Mesendoderm (in vitro differentiated cells): ENCODE measurements at regions not wholly inside any gene's neighbourhood (a gene's known extent, or its start where the extent isn't known, plus 50 kb on each side); places are given as distances from the start of the nearest gene placed in this dataset.
A peak's percentile ranks its signal among the peaks of the same experiment; 100 is the strongest.
"Not testable (repeated sequence)": the region's sequence is repeated elsewhere in the genome, so short reads cannot be mapped to it uniquely, and the experiment has no call there.

ENCODE experiments used
- DNase-seq: peaks from one replicate; pipeline ENCODE4 v3.0.0; 2013
- H2AK5ac ChIP-seq: 2 replicates; pipeline ENCODE4 v1.6.1; 2013; ENCODE audit warnings: low read length, inconsistent platforms
- H2BK120ac ChIP-seq: 2 replicates; pipeline ENCODE4 v1.6.1; 2013; ENCODE audit warnings: low read depth, mild to moderate bottlenecking, low read length, moderate library complexity, mixed read lengths
- H2BK15ac ChIP-seq: replicated peaks from 2 replicates; pipeline ENCODE4 v1.6.1; 2013; ENCODE audit warnings: low read depth, mild to moderate bottlenecking, moderate library complexity
- H2BK5ac ChIP-seq: 2 replicates; pipeline ENCODE4 v1.6.1; 2013; ENCODE audit warnings: low read length, inconsistent platforms
- H3K18ac ChIP-seq: 2 replicates; pipeline ENCODE4 v1.6.1; 2013; ENCODE audit warnings: mild to moderate bottlenecking, low read length, mixed read lengths
- H3K23ac ChIP-seq: one replicate; pipeline ENCODE4 v1.6.1; 2013; ENCODE audit warnings: low read length
- H3K27ac ChIP-seq: 2 replicates; pipeline ENCODE4 v1.5.1; 2013; ENCODE audit warnings: low read depth, mild to moderate bottlenecking, inconsistent platforms, low read length, moderate library complexity
- H3K27me3 ChIP-seq: 2 replicates; pipeline ENCODE4 v1.6.1; 2013; ENCODE audit warnings: low read length, control low read depth, mild to moderate bottlenecking, inconsistent platforms; ENCODE audit not compliant: insufficient read depth, poor library complexity
- H3K36me3 ChIP-seq: 2 replicates; pipeline ENCODE4 v1.6.1; 2013; ENCODE audit warnings: low read length, inconsistent platforms; ENCODE audit not compliant: control insufficient read depth, insufficient read depth
- H3K4ac ChIP-seq: one replicate; pipeline ENCODE4 v1.6.1; 2013; ENCODE audit warnings: low read depth, mild to moderate bottlenecking, low read length, moderate library complexity
- H3K4me1 ChIP-seq: 2 replicates; pipeline ENCODE4 v1.6.1; 2013; ENCODE audit warnings: low read depth, low read length, inconsistent platforms; ENCODE audit not compliant: control insufficient read depth
- H3K4me2 ChIP-seq: 2 replicates; pipeline ENCODE4 v1.6.1; 2013; ENCODE audit warnings: low read length
- H3K4me3 ChIP-seq: 2 replicates; pipeline ENCODE4 v1.5.1; 2013; ENCODE audit warnings: mild to moderate bottlenecking, low read length
- H3K56ac ChIP-seq: one replicate; pipeline ENCODE4 v1.6.1; 2013; ENCODE audit warnings: low read length
- H3K79me1 ChIP-seq: 2 replicates; pipeline ENCODE4 v1.6.1; 2013; ENCODE audit warnings: low read length, inconsistent platforms
- H3K79me2 ChIP-seq: 2 replicates; pipeline ENCODE4 v1.6.1; 2013; ENCODE audit warnings: mild to moderate bottlenecking, low read length; ENCODE audit not compliant: control insufficient read depth, insufficient read depth
- H3K9ac ChIP-seq: 2 replicates; pipeline ENCODE4 v1.6.1; 2013; ENCODE audit warnings: low read length, inconsistent platforms
- H4K5ac ChIP-seq: one replicate; pipeline ENCODE4 v1.6.1; 2013; ENCODE audit warnings: low read length
- H4K8ac ChIP-seq: one replicate; pipeline ENCODE4 v1.6.1; 2013; ENCODE audit warnings: low read depth, mild to moderate bottlenecking, control low read depth, low read length, moderate library complexity
- WGBS: extraction: QIAGEN DNeasy Blood & Tissue Kit; methylation state at CpG from one replicate; pipeline ENCODE4 v1.1.7; 2013; ENCODE audit warnings: low lambda C conversion rate, missing lambda C conversion rate; ENCODE audit not compliant: insufficient coverage; ENCODE audit errors: extremely low coverage; 5-methylcytosine and 5-hydroxymethylcytosine counted together

- Histone ChIP-seq H3K79me2 (no peaks in the 10 kb centered on the region), H3K4me2 (no peak overlapping the region), H3K4ac (no peak overlapping the region), H2BK15ac (no peak overlapping the region), H3K79me1 (no peaks in the 10 kb centered on the region), H3K4me3 (no peak overlapping the region), H3K9ac (no peak overlapping the region), H2BK5ac (no peak overlapping the region), H2AK5ac (peak overlapping the region; percentile 14), H3K4me1 (peaks cover 2% of the 10 kb centered on the region), H4K5ac (no peak overlapping the region), H3K18ac (no peak overlapping the region), H3K56ac (no peak overlapping the region), H3K36me3 (no peaks in the 10 kb centered on the region), H2BK120ac (no peak overlapping the region), H4K8ac (no peak overlapping the region), H3K27me3 (no peaks in the 10 kb centered on the region), H3K23ac (no peak overlapping the region), H3K27ac (no peak overlapping the region)
- WGBS: no CpG with 5 or more reads among the region's 1 CpG
- DNase-seq: no peak
Observed at GRCh38 chr3:64363842-64364241, 138.6 kb upstream of the PRICKLE2 start.

- DNase-seq: no peak
- H3K27me3 ChIP-seq: no peaks in the 10 kb centered on the region
- H3K18ac ChIP-seq: no peak overlapping the region
- H2BK5ac ChIP-seq: no peak overlapping the region
- no peak overlapping the region for H3K4me3 ChIP-seq
- no peaks in the 10 kb centered on the region for H3K79me2 ChIP-seq
- H2BK15ac ChIP-seq: no peak overlapping the region
- H3K56ac ChIP-seq: no peak overlapping the region
- no peak overlapping the region for H3K27ac ChIP-seq
- H3K4me1 ChIP-seq: peaks cover 10% of the 10 kb centered on the region
- H4K8ac ChIP-seq: no peak overlapping the region
- no peak overlapping the region for H3K4me2 ChIP-seq
- no peak overlapping the region for H3K4ac ChIP-seq
- no peak overlapping the region for H3K23ac ChIP-seq
- no peak overlapping the region for H4K5ac ChIP-seq
- H3K36me3 ChIP-seq: no peaks in the 10 kb centered on the region
- no CpG with 5 or more reads among the region's 5 CpGs for WGBS
- no peak overlapping the region for H3K9ac ChIP-seq
- H2BK120ac ChIP-seq: no peak overlapping the region
- H3K79me1 ChIP-seq: no peaks in the 10 kb centered on the region
- H2AK5ac ChIP-seq: no peak overlapping the region
Observed at GRCh38 chr3:64361962-64362735, 136.9 kb upstream of the PRICKLE2 start.

DNA sequence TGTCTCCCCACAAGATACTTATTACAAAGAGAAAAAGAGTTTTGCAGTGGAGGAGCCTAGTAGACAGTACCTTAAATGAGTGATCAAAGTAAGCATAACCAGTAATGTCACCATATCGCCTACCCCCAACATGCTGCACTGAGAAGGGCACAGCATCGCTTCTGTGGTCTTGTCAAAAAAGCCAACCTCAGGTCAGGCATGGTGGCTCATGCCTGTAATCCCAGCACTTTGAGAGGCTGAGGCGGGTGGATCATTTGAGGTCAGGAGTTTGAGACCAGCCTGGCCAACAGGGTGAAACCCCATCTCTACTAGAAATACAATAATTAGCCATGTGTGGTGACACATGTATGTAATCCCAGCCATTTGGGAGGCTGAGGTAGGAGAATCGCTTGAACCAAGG is 135.8 kb upstream of the PRICKLE2 start:
- not testable (repeated sequence) for H3K9ac ChIP-seq, H3K27me3 ChIP-seq, H3K4me3 ChIP-seq, H2AK5ac ChIP-seq, H3K4me2 ChIP-seq, H3K79me1 ChIP-seq, H2BK120ac ChIP-seq, H3K4me1 ChIP-seq, H4K5ac ChIP-seq, H3K23ac ChIP-seq, H2BK15ac ChIP-seq, H3K36me3 ChIP-seq, H2BK5ac ChIP-seq, H4K8ac ChIP-seq, H3K79me2 ChIP-seq, H3K27ac ChIP-seq, DNase-seq, H3K18ac ChIP-seq, H3K4ac ChIP-seq, H3K56ac ChIP-seq
- no CpG with 5 or more reads among the region's 4 CpGs for WGBS

DNA sequence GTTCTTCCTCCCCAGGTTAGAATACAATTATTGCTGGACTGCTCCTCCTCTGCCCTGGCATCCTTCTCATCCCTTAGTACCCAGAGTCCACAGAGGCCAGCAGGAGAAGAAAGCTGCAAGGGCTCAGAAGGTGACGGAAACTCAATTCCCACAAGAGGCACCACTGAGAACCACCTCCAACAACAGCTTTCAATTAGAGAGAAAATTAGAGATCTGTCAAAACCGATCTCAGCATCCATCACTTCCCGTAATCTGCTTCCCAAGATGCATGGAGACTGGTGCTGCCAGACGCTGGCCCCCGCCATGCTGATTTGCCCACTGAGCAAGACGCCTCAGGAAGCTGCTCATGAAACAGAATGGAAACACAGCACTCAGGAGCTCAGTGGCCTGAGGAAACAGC is 135.0 kb upstream of the PRICKLE2 start:
- no peaks in the 10 kb centered on the region for H3K79me2 ChIP-seq
- H3K4me1 ChIP-seq: peaks cover 10% of the 10 kb centered on the region
- H3K27ac ChIP-seq: no peak overlapping the region
- H4K5ac ChIP-seq: no peak overlapping the region
- no peaks in the 10 kb centered on the region for H3K79me1 ChIP-seq
- no peak overlapping the region for H2AK5ac ChIP-seq
- no peak overlapping the region for H3K4me3 ChIP-seq
- WGBS: no CpG with 5 or more reads among the region's 6 CpGs
- no peak overlapping the region for H2BK15ac ChIP-seq
- H3K18ac ChIP-seq: no peak overlapping the region
- H3K4me2 ChIP-seq: no peak overlapping the region
- no peaks in the 10 kb centered on the region for H3K27me3 ChIP-seq
- H3K9ac ChIP-seq: no peak overlapping the region
- no peak overlapping the region for H2BK120ac ChIP-seq
- H2BK5ac ChIP-seq: no peak overlapping the region
- H3K36me3 ChIP-seq: no peaks in the 10 kb centered on the region
- no peak overlapping the region for H3K4ac ChIP-seq
- H4K8ac ChIP-seq: no peak overlapping the region
- DNase-seq: no peak
- H3K56ac ChIP-seq: no peak overlapping the region
- no peak overlapping the region for H3K23ac ChIP-seq

DNA sequence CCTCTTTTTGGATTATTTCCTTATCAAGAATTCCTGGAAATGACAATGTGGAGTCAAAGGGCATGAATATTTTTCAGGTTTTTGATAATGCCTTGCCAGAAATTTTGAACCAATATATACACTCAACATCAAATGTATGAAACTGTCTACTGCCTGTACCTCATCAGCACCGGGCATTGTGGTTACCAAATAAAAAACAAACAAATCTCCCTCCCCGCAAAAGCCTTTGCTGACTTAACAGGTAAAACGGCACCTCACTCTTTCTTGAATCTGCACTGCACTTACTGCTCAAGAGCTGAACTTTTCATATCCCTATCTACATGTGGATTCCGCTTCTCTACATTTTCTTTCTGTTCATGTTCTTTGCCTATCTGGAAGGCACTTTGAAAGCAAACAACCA is 134.5 kb upstream of the PRICKLE2 start:
- Histone ChIP-seq H3K4me1 (peaks cover 10% of the 10 kb centered on the region), H3K9ac (no peak overlapping the region), H3K18ac (no peak overlapping the region), H3K4me3 (no peak overlapping the region), H3K4ac (no peak overlapping the region), H3K27ac (no peak overlapping the region), H3K36me3 (no peaks in the 10 kb centered on the region), H2BK120ac (no peak overlapping the region), H3K79me2 (no peaks in the 10 kb centered on the region), H2AK5ac (peak overlapping the region; percentile 65), H3K27me3 (no peaks in the 10 kb centered on the region), H3K4me2 (no peak overlapping the region), H4K5ac (no peak overlapping the region), H2BK15ac (no peak overlapping the region), H2BK5ac (no peak overlapping the region), H3K56ac (no peak overlapping the region), H3K23ac (no peak overlapping the region), H3K79me1 (no peaks in the 10 kb centered on the region), H4K8ac (no peak overlapping the region)
- no CpG with 5 or more reads among the region's 4 CpGs for WGBS
- no peak for DNase-seq

DNA sequence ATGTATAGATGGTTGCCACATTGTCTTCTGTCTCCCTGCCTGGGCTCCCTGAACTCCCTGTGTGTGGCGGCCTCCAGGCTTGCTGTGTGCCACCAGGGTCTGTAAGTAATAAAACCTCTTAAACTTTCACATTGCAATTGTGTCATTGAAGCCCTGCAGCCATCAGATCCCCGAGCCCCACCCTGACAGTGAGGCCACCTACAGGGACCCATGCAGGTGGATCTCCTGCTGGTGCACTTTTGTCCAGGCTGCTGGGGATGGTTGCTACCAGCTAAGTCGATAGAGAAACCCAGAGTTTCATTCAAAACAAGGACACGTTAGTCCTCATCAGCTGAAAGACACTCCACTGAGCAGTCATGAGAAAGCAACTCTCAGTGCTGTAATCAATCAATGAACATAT is 133.6 kb upstream of the PRICKLE2 start:
- Histone ChIP-seq H3K9ac (peak overlapping the region; percentile 1), H3K56ac (peak overlapping the region; percentile 22), H3K23ac (no peak overlapping the region), H3K36me3 (no peaks in the 10 kb centered on the region), H3K4me2 (no peak overlapping the region), H3K79me2 (no peaks in the 10 kb centered on the region), H2BK5ac (no peak overlapping the region), H3K79me1 (no peaks in the 10 kb centered on the region), H4K5ac (no peak overlapping the region), H3K4me3 (no peak overlapping the region), H4K8ac (no peak overlapping the region), H3K18ac (peak overlapping the region; percentile 20), H3K27me3 (no peaks in the 10 kb centered on the region), H3K27ac (no peak overlapping the region), H2BK15ac (no peak overlapping the region), H2BK120ac (no peak overlapping the region), H3K4ac (peak overlapping the region; percentile 37), H3K4me1 (peaks cover 10% of the 10 kb centered on the region), H2AK5ac (no peak overlapping the region)
- WGBS: no CpG with 5 or more reads among the region's 4 CpGs
- no peak for DNase-seq
